Osteoblast (primary cell): ENCODE measurements at regions not wholly inside any gene's neighbourhood (a gene's known extent, or its start where the extent isn't known, plus 50 kb on each side); places are given as distances from the start of the nearest gene placed in this dataset.

ENCODE experiments used
- DNase-seq: peaks from one replicate; pipeline ENCODE4 v3.0.0; 2011; ENCODE audit warnings: low spot score, mixed read lengths; ENCODE audit not compliant: insufficient read length; ENCODE audit errors: missing footprints
- H2AFZ ChIP-seq: 2 replicates; pipeline ENCODE4 v1.6.0; 2011; ENCODE audit warnings: mild to moderate bottlenecking, low read length
- H3K27ac ChIP-seq: 2 replicates; pipeline ENCODE4 v1.5.1; 2011; ENCODE audit warnings: mild to moderate bottlenecking, low read depth, low read length, moderate library complexity
- H3K27me3 ChIP-seq: 2 replicates; pipeline ENCODE4 v1.6.0; 2012; ENCODE audit warnings: mild to moderate bottlenecking, control low read depth, inconsistent platforms, low read length, moderate library complexity; ENCODE audit not compliant: insufficient read depth
- H3K36me3 ChIP-seq: 2 replicates; pipeline ENCODE4 v1.5.1; 2011; ENCODE audit warnings: mild to moderate bottlenecking, low read length, control low read depth, moderate library complexity; ENCODE audit not compliant: insufficient read depth
- H3K4me1 ChIP-seq: 2 replicates; pipeline ENCODE4 v1.5.1; 2011; ENCODE audit warnings: mild to moderate bottlenecking, low read length, control low read depth, moderate library complexity; ENCODE audit not compliant: insufficient read depth
- H3K4me2 ChIP-seq: 2 replicates; pipeline ENCODE4 v1.6.0; 2011; ENCODE audit warnings: mild to moderate bottlenecking, low read length; ENCODE audit not compliant: insufficient read depth
- H3K4me3 ChIP-seq: fragments of 200-600 bp; sonication (generic); 3 replicates; pipeline ENCODE4 v1.5.1; 2012; ENCODE audit warnings: mild to moderate bottlenecking, low read length, inconsistent platforms; ENCODE audit not compliant: insufficient read depth
- H3K79me2 ChIP-seq: 2 replicates; pipeline ENCODE4 v1.6.0; 2012; ENCODE audit warnings: mild to moderate bottlenecking, low read length, control low read depth, inconsistent platforms; ENCODE audit not compliant: insufficient read depth
- H3K9me3 ChIP-seq: 2 replicates; pipeline ENCODE4 v1.5.1; 2011; ENCODE audit warnings: low read depth, low read length, control low read depth
- H4K20me1 ChIP-seq: 2 replicates; pipeline ENCODE4 v1.6.0; 2012; ENCODE audit warnings: mild to moderate bottlenecking, low read length, control low read depth; ENCODE audit not compliant: insufficient read depth
- CTCF ChIP-seq: IDR thresholded peaks from 2 replicates; pipeline ENCODE4 v1.5.1; 2011; ENCODE audit warnings: mild to moderate bottlenecking, low read depth, low read length, moderate library complexity; ENCODE audit errors: extremely low read depth

GRCh38 chr3:115217292-115217677 is 70.2 kb upstream of the ZBTB20 start:
- Histone ChIP-seq H3K27me3 (no peaks in the 10 kb centered on the region), H2AFZ (no peak overlapping the region), H3K4me3 (no peak overlapping the region), H3K36me3 (no peaks in the 10 kb centered on the region), H3K4me2 (no peak overlapping the region), H3K9me3 (no peaks in the 10 kb centered on the region), H3K27ac (peak overlapping the region; percentile 55), H4K20me1 (no peaks in the 10 kb centered on the region), H3K4me1 (peaks cover 16% of the 10 kb centered on the region), H3K79me2 (no peaks in the 10 kb centered on the region)
- DNase-seq, result no peak
- TF ChIP-seq CTCF, result no peak

- Histone ChIP-seq H3K27ac (peak overlapping the region; percentile 55), H2AFZ (peak overlapping the region; percentile 39), H3K36me3 (no peaks in the 10 kb centered on the region), H3K9me3 (no peaks in the 10 kb centered on the region), H3K79me2 (no peaks in the 10 kb centered on the region), H4K20me1 (no peaks in the 10 kb centered on the region), H3K4me2 (peak overlapping the region; percentile 79), H3K4me3 (peak overlapping the region; percentile 32), H3K27me3 (no peaks in the 10 kb centered on the region), H3K4me1 (peaks cover 16% of the 10 kb centered on the region)
- DNase-seq, result no peak
- TF ChIP-seq CTCF, result peak; percentile 80
Observed at GRCh38 chr3:115217678-115218451, 70.8 kb upstream of the ZBTB20 start.

- Histone ChIP-seq H4K20me1 (no peaks in the 10 kb centered on the region), H3K4me3 (no peak overlapping the region), H3K4me2 (no peak overlapping the region), H3K4me1 (peaks cover 16% of the 10 kb centered on the region), H3K36me3 (no peaks in the 10 kb centered on the region), H3K9me3 (no peaks in the 10 kb centered on the region), H2AFZ (no peak overlapping the region), H3K27me3 (no peaks in the 10 kb centered on the region), H3K79me2 (no peaks in the 10 kb centered on the region), H3K27ac (peak overlapping the region; percentile 55)
- DNase-seq, result no peak
- TF ChIP-seq CTCF, result no peak
Observed at GRCh38 chr3:115218859-115219258, 71.8 kb upstream of the ZBTB20 start.

GRCh38 chr3:115224687-115225086 is 77.6 kb upstream of the ZBTB20 start:
- H3K79me2 ChIP-seq, result no peaks in the 10 kb centered on the region
- H4K20me1 ChIP-seq, result no peaks in the 10 kb centered on the region
- no peak for TF ChIP-seq CTCF
- no peak overlapping the region for H3K4me2 ChIP-seq
- no peak overlapping the region for H3K4me3 ChIP-seq
- DNase-seq, result no peak
- H3K36me3 ChIP-seq, result no peaks in the 10 kb centered on the region
- no peak overlapping the region for H3K27ac ChIP-seq
- H3K9me3 ChIP-seq, result no peaks in the 10 kb centered on the region
- no peak overlapping the region for H2AFZ ChIP-seq
- no peaks in the 10 kb centered on the region for H3K27me3 ChIP-seq
- H3K4me1 ChIP-seq, result peaks cover 7% of the 10 kb centered on the region
